Suprapubic skin (tissue), 4 donors: ENCODE measurements at regions not wholly inside any gene's neighbourhood (a gene's known extent, or its start where the extent isn't known, plus 50 kb on each side); places are given as distances from the start of the nearest gene placed in this dataset.

ENCODE experiments used
- DNase-seq, 2 donors: peaks; one replicate each; pipeline ENCODE4 v3.0.0-alpha.2; 2019; ENCODE audit warnings: low spot score in 2 of 2
- H3K27ac ChIP-seq: fragments of 200-600 bp; sonication (generic); one replicate; pipeline ENCODE4 v1.5.1; 2019
- H3K27me3 ChIP-seq: fragments of 200-600 bp; sonication (generic); one replicate; pipeline ENCODE4 v1.5.1; 2019
- H3K36me3 ChIP-seq: fragments of 200-600 bp; sonication (generic); one replicate; pipeline ENCODE4 v1.5.1; 2019
- H3K4me1 ChIP-seq: fragments of 200-600 bp; sonication (generic); one replicate; pipeline ENCODE4 v1.5.1; 2019
- H3K4me3 ChIP-seq: fragments of 200-600 bp; sonication (generic); one replicate; pipeline ENCODE4 v1.5.1; 2019; ENCODE audit warnings: mild to moderate bottlenecking
- H3K9me3 ChIP-seq: fragments of 200-600 bp; sonication (generic); one replicate; pipeline ENCODE4 v1.5.1; 2019
- CTCF ChIP-seq, 2 donors: fragments of 200-600 bp in 1 of 2; fragments of 450-650 bp in 1 of 2; sonication (generic) in 1 of 2; IDR thresholded peaks; one replicate each; pipeline ENCODE4 v1.5.1; 2016 to 2019; ENCODE audit warnings: antibody characterized with exemption in 2 of 2, mild to moderate bottlenecking in 1 of 2, moderate library complexity in 1 of 2
- EP300 ChIP-seq: sonication (generic); formaldehyde crosslinking; IDR thresholded peaks from one replicate; pipeline ENCODE4 v1.6.1; 2017; ENCODE audit warnings: antibody characterized with exemption
- POLR2A ChIP-seq, 2 donors: fragments of 450-650 bp; IDR thresholded peaks; one replicate each; pipeline ENCODE4 v1.6.1; 2017; ENCODE audit warnings: antibody characterized with exemption in 2 of 2, mild to moderate bottlenecking in 2 of 2, moderate library complexity in 2 of 2
- POLR2AphosphoS5 ChIP-seq, 3 donors: sonication (generic); formaldehyde crosslinking; IDR thresholded peaks; one replicate each; pipeline ENCODE4 v1.6.1; 2017; ENCODE audit warnings: antibody characterized with exemption in 3 of 3
- WGBS: methylation state at CpG from one replicate; pipeline ENCODE4 v1.1.5; 2018; 5-methylcytosine and 5-hydroxymethylcytosine counted together

DNA sequence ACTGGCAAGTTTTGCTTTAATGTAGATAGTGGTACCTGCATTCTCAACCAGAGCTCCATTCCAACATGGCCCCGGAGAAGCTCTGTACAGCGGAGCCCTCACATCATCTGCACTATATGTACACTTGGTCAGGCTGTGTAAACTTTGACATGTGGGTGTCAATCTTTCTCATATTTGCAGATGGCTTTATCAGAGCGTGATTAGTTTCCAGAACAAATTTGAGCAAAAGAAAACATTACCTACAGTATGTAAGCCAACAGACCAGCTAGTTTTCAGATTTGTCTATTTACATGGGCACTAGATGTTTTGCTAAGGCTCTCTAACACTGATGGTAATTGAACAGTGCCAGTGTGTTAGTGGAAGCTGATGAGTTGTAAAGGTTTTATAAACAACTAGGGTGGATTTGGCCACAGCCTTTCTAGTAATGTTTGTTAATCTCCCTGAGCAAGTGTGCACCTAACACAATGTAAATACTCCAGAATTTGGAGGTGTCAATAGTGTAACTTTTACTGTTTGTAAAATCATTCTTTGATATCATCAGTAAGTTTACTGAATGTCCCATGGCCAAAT is 131.8 kb downstream of the FOXA2 start:
- Histone ChIP-seq H3K4me1 (no peaks in the 10 kb centered on the region), H3K4me3 (no peak overlapping the region), H3K27ac (no peak overlapping the region), H3K27me3 (peaks cover 18% of the 10 kb centered on the region), H3K36me3 (no peaks in the 10 kb centered on the region), H3K9me3 (no peaks in the 10 kb centered on the region)
- no peak for DNase-seq
- TF ChIP-seq POLR2A (IDR thresholded peaks at IDR 0.05) (no peak), POLR2AphosphoS5 (IDR thresholded peaks at IDR 0.05) (no peak), EP300 (no peak), CTCF (IDR thresholded peaks at IDR 0.05) (no peak)
- WGBS, result 96% methylated on average over 3 of the region's 3 CpGs

- Histone ChIP-seq H3K36me3 (no peaks in the 10 kb centered on the region), H3K4me1 (no peaks in the 10 kb centered on the region), H3K27ac (no peak overlapping the region), H3K27me3 (peaks cover 8% of the 10 kb centered on the region), H3K4me3 (no peak overlapping the region), H3K9me3 (no peaks in the 10 kb centered on the region)
- DNase-seq, result no peak
- TF ChIP-seq CTCF (IDR thresholded peaks at IDR 0.05) (no peak), POLR2AphosphoS5 (IDR thresholded peaks at IDR 0.05) (no peak), POLR2A (IDR thresholded peaks at IDR 0.05) (no peak), EP300 (no peak)
- 94% methylated on average over 2 of the region's 2 CpGs for WGBS
Measured at GRCh38 chr20:22450537-22450936, 133.8 kb downstream of the FOXA2 start.

- H3K27ac ChIP-seq, result no peak overlapping the region
Measured at GRCh38 chr20:22449188-22449973, 135.0 kb downstream of the FOXA2 start.

DNA sequence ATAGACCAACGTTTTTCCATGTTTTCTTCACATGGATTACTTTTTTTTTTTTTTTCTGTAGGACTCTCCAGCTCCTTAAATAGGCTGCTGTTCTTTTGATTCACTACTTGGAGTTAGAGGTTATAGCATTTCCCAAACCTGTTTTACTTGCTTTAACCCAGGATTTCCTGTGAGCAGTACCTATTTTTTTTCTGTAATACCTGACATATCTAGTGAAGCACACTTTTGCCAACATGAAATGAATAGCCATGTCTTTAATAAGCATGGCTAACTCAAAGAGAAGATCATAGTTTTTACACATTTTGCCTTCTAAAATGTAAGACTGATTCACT is 137.0 kb downstream of the FOXA2 start:
- TF ChIP-seq POLR2A (IDR thresholded peaks at IDR 0.05) (no peak), CTCF (IDR thresholded peaks at IDR 0.05) (no peak), EP300 (no peak), POLR2AphosphoS5 (IDR thresholded peaks at IDR 0.05) (no peak)
- no peak overlapping the region for H3K4me3 ChIP-seq
- peaks cover 4% of the 10 kb centered on the region for H3K27me3 ChIP-seq
- no peak overlapping the region for H3K27ac ChIP-seq
- DNase-seq, result no peak
- no peaks in the 10 kb centered on the region for H3K4me1 ChIP-seq
- no peaks in the 10 kb centered on the region for H3K9me3 ChIP-seq
- WGBS, result 0% methylated on average over 1 of the region's 1 CpG
- no peaks in the 10 kb centered on the region for H3K36me3 ChIP-seq

More at GRCh38 chr20:22449188-22449973, 135.0 kb downstream of the FOXA2 start:
- no peaks in the 10 kb centered on the region for H3K9me3 ChIP-seq
- H3K36me3 ChIP-seq, result no peaks in the 10 kb centered on the region
- no peaks in the 10 kb centered on the region for H3K4me1 ChIP-seq
- WGBS, result 32% methylated on average over 10 of the region's 10 CpGs
- DNase-seq, result no peak
- TF ChIP-seq CTCF (IDR thresholded peaks at IDR 0.05), result no peak
- TF ChIP-seq POLR2AphosphoS5 (IDR thresholded peaks at IDR 0.05), result no peak
- TF ChIP-seq EP300, result no peak
- no peak for TF ChIP-seq POLR2A (IDR thresholded peaks at IDR 0.05)
- H3K4me3 ChIP-seq, result no peak overlapping the region
- peaks cover 4% of the 10 kb centered on the region for H3K27me3 ChIP-seq

DNA sequence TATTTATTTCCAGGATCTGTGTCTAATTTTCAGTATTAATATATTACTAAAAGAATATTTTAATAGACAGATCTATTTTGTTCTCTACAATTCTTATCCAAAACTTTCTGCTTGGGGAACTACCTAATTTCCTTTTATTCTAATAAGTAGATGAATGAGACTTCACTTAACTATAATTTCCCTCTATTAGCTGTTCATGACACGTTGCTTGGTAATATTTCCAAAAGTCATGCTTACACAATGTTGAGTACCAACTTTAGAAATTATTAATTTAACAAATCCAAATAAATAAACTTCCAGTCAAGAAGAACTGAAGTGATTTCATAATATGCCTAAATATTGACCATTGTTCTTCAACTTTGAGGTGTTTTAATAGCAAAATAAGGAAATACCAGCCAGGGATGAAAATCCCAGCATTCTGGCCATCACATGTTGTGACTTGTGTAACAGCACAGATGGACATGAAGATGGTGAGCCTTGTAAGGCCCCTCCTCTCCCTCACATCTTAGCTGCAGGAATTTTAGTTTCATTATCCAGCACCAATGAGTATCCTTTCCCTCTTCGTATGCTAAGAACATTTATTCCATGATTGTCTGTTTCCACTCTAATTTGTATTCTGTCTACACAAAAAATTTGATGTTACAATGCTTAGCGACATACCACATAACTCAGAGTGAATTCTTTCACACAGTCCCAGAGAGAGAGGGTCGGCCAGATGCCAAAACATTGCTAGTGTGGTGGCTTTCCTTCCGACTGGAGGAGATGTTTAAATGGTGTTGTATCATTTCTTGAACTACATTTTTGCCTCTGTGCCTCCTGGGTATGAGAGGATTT is 137.5 kb downstream of the FOXA2 start:
- Histone ChIP-seq H3K27me3 (peaks cover 4% of the 10 kb centered on the region), H3K4me1 (no peaks in the 10 kb centered on the region), H3K9me3 (no peaks in the 10 kb centered on the region), H3K27ac (no peak overlapping the region), H3K36me3 (no peaks in the 10 kb centered on the region), H3K4me3 (no peak overlapping the region)
- no peak for TF ChIP-seq POLR2A (IDR thresholded peaks at IDR 0.05)
- no peak for TF ChIP-seq POLR2AphosphoS5 (IDR thresholded peaks at IDR 0.05)
- no peak for TF ChIP-seq CTCF (IDR thresholded peaks at IDR 0.05)
- TF ChIP-seq EP300, result no peak
- no peak for DNase-seq
- 26% methylated on average over 5 of the region's 5 CpGs for WGBS
